Right lobe of liver (tissue), 4 donors: ENCODE measurements at regions not wholly inside any gene's neighbourhood (a gene's known extent, or its start where the extent isn't known, plus 50 kb on each side); places are given as distances from the start of the nearest gene placed in this dataset.

Experiments
- CTCF ChIP-seq, 4 donors: fragments of 200-600 bp in 3 of 4; fragments of 450-650 bp in 1 of 4; IDR thresholded peaks; one replicate each; pipeline versions ENCODE4 v1.5.1 to v1.8.0; 2016 to 2022; ENCODE audit warnings: antibody characterized with exemption in 4 of 4, mild to moderate bottlenecking in 2 of 4
- POLR2A ChIP-seq: fragments of 450-650 bp; IDR thresholded peaks from one replicate; pipeline ENCODE4 v1.6.1; 2017; ENCODE audit warnings: antibody characterized with exemption, mild to moderate bottlenecking
- donor health status: DM: no; HTN: no; CAD: no.
- donor health status: DM: no; HTN: no; CAD: no.
- donor health status: DM: no; HTN: yes; CAD: no.

GRCh38 chr10:44006771-44007170, 358.1 kb upstream of the ZNF32 start:
- TF ChIP-seq CTCF (IDR thresholded peaks at IDR 0.05), result no peak
- no peak for TF ChIP-seq POLR2A
